ENCODE measurements at regions not wholly inside any gene's neighbourhood (a gene's known extent, or its start where the extent isn't known, plus 50 kb on each side); places are given as distances from the start of the nearest gene placed in this dataset.

- TF ChIP-seq CTCF (IDR thresholded peaks at IDR 0.05; ENCODE audit: low read depth, low read length, missing control alignments) = no peak
- in situ Hi-C loops (cut with HindIII; ENCODE audit: low sequenced_read_pairs) = no loop called here
- no peak for DNase-seq (ENCODE audit: low read depth)
- no peak overlapping the region for H3K4me3 ChIP-seq (ENCODE audit: low read depth, low read length)
Measured at GRCh38 chr10:84571146-84571545, 242.8 kb downstream of the CCSER2 start.

- in situ Hi-C loops (cut with HindIII; ENCODE audit: low sequenced_read_pairs) = no loop called here
- no peak for TF ChIP-seq CTCF (IDR thresholded peaks at IDR 0.05; ENCODE audit: low read depth, low read length, missing control alignments)
- DNase-seq (ENCODE audit: low read depth) = no peak
- no peak overlapping the region for H3K4me3 ChIP-seq (ENCODE audit: low read depth, low read length)
Measured at GRCh38 chr10:84574102-84574501, 245.7 kb downstream of the CCSER2 start.

DNA sequence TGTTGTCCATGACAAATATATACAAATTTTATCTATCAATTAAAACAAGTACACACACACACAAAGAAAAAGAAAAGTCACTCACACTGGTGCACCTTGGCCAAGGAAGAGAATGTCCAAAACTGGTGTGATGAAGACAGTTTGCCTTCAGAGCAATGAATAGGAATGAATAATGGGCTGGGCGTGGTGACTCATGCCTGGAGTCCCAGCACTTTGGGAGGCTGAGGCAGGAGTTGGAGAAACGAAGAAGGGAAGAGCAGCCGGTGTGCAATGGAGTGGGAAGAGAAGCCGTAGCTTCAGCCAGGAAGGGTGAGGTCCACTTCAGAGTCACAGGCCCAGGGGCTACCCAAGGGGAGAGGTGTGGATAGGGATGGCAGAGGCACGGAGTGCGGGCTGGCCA is 253.6 kb downstream of the CCSER2 start:
- no peak for TF ChIP-seq CTCF (IDR thresholded peaks at IDR 0.05; ENCODE audit: low read depth, low read length, missing control alignments)

GRCh38 chr10:84583501-84583900 is 255.1 kb downstream of the CCSER2 start:
- no peak overlapping the region for H3K4me3 ChIP-seq (ENCODE audit: low read depth, low read length)
- in situ Hi-C loops (cut with HindIII; ENCODE audit: low sequenced_read_pairs) = no loop called here
- no peak for TF ChIP-seq CTCF (IDR thresholded peaks at IDR 0.05; ENCODE audit: low read depth, low read length, missing control alignments)
- no peak for DNase-seq (ENCODE audit: low read depth)

More for the DNA sequence above, 253.6 kb downstream of the CCSER2 start:
- no peak for DNase-seq (ENCODE audit: low read depth)
- in situ Hi-C loops (cut with HindIII; ENCODE audit: low sequenced_read_pairs) = no loop called here
- H3K4me3 ChIP-seq (ENCODE audit: low read depth, low read length) = no peak overlapping the region

DNA sequence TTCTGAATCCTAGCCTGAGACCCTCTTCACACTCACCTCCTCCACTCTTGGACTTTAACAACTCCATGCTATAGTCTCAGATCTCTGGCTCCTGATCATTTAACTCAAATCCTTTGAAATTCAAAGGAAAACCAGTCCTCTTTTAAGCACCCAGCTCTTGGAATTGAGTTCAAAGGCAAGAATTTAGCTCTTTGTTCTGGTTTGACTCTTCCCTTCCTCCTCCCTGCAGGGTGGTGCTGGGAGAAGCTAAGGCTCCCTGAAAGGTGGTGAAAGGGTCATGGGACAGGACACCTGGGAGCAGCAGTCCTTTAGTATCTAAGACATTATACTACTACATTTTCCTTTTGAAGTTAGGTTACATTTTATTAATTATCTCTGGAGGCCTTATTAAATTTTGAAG is 259.4 kb downstream of the CCSER2 start:
- TF ChIP-seq CTCF (IDR thresholded peaks at IDR 0.05; ENCODE audit: low read depth, low read length, missing control alignments) = no peak
- in situ Hi-C loops (cut with HindIII; ENCODE audit: low sequenced_read_pairs) = no loop called here
- H3K4me3 ChIP-seq (ENCODE audit: low read depth, low read length) = no peak overlapping the region
- DNase-seq (ENCODE audit: low read depth) = no peak

GRCh38 chr10:84588426-84588825 is 260.0 kb downstream of the CCSER2 start:
- H3K4me3 ChIP-seq (ENCODE audit: low read depth, low read length) = no peak overlapping the region
- in situ Hi-C loops (cut with HindIII; ENCODE audit: low sequenced_read_pairs) = no loop called here
- DNase-seq (ENCODE audit: low read depth) = no peak
- TF ChIP-seq CTCF (IDR thresholded peaks at IDR 0.05; ENCODE audit: low read depth, low read length, missing control alignments) = no peak

- TF ChIP-seq CTCF (IDR thresholded peaks at IDR 0.05; ENCODE audit: low read depth, low read length, missing control alignments) = no peak
- no peak overlapping the region for H3K4me3 ChIP-seq (ENCODE audit: low read depth, low read length)
- in situ Hi-C loops (cut with HindIII; ENCODE audit: low sequenced_read_pairs) = no loop called here
- no peak for DNase-seq (ENCODE audit: low read depth)
Measured at GRCh38 chr10:84588971-84589370, 260.6 kb downstream of the CCSER2 start.

Measured in astrocyte of the cerebellum (primary cell).